SK-N-SH treated with all-trans-retinoic acid at 6 μM for 48 hours (cell line): ENCODE measurements at regions not wholly inside any gene's neighbourhood (a gene's known extent, or its start where the extent isn't known, plus 50 kb on each side); places are given as distances from the start of the nearest gene placed in this dataset.

Experiments used
- ATAC-seq: fragments of 200-7000 bp; cut with Tn5 transposase; 3 replicates; pipeline ENCODE4 v1.9.1; 2020; ENCODE audit warnings: mild to moderate bottlenecking, moderate library complexity
- ARNTL ChIP-seq: fragments of 450-650 bp; formaldehyde crosslinking; IDR thresholded peaks from 2 replicates; pipeline ENCODE4 v1.5.0; 2020; ENCODE audit warnings: low read depth, mild to moderate bottlenecking, moderate library complexity, borderline replicate concordance
- BACH2 ChIP-seq: fragments of 250-450 bp; sonication (Bioruptor Pico); IDR thresholded peaks from 2 replicates; pipeline ENCODE4 v1.9.0; 2021; ENCODE audit warnings: mild to moderate bottlenecking, borderline replicate concordance
- CSDC2 ChIP-seq: fragments of 250-450 bp; sonication (Bioruptor Pico); IDR thresholded peaks from 2 replicates; pipeline ENCODE4 v1.5.0; 2020; ENCODE audit warnings: mild to moderate bottlenecking, moderate library complexity
- ESRRG ChIP-seq: fragments of 250-450 bp; sonication (Bioruptor Pico); IDR thresholded peaks from 2 replicates; pipeline ENCODE4 v1.6.1; 2021; ENCODE audit warnings: mild to moderate bottlenecking
- GLIS3 ChIP-seq: fragments of 250-450 bp; sonication (Bioruptor Pico); IDR thresholded peaks from 2 replicates; pipeline ENCODE4 v1.5.0; 2020; ENCODE audit warnings: mild to moderate bottlenecking, moderate library complexity
- ISL1 ChIP-seq: fragments of 250-450 bp; sonication (Bioruptor Pico); IDR thresholded peaks from 2 replicates; pipeline ENCODE4 v2.1.2; 2022; ENCODE audit warnings: mild to moderate bottlenecking, moderate library complexity
- OSR1 ChIP-seq: fragments of 250-450 bp; sonication (Bioruptor Pico); IDR thresholded peaks from 2 replicates; pipeline ENCODE4 v1.8.0; 2022; ENCODE audit warnings: moderate library complexity, mild to moderate bottlenecking, inconsistent platforms
- PPARA ChIP-seq: fragments of 250-450 bp; sonication (Bioruptor Pico); IDR thresholded peaks from 2 replicates; pipeline ENCODE4 v1.5.0; 2020; ENCODE audit warnings: mild to moderate bottlenecking, borderline replicate concordance
- RARB ChIP-seq: fragments of 250-450 bp; sonication (Bioruptor Pico); IDR thresholded peaks from 2 replicates; pipeline ENCODE4 v1.8.0; 2021; ENCODE audit warnings: mild to moderate bottlenecking, moderate library complexity
- SNAI2 ChIP-seq: fragments of 250-450 bp; sonication (Bioruptor Pico); IDR thresholded peaks from 2 replicates; pipeline ENCODE4 v1.5.0; 2020; ENCODE audit warnings: mild to moderate bottlenecking, moderate library complexity
- TCF4 ChIP-seq: fragments of 250-450 bp; sonication (Bioruptor Pico); IDR thresholded peaks from 2 replicates; pipeline ENCODE4 v1.8.0; 2021; ENCODE audit warnings: mild to moderate bottlenecking, moderate library complexity, borderline replicate concordance
- TOX ChIP-seq: fragments of 250-450 bp; sonication (Bioruptor Pico); IDR thresholded peaks from 2 replicates; pipeline ENCODE4 v1.8.0; 2021; ENCODE audit warnings: mild to moderate bottlenecking, moderate library complexity, borderline replicate concordance
- ZC3H10 ChIP-seq: fragments of 250-450 bp; sonication (Bioruptor Pico); IDR thresholded peaks from 2 replicates; pipeline ENCODE4 v1.5.1; 2021; ENCODE audit warnings: mild to moderate bottlenecking, moderate library complexity
- ZFP30 ChIP-seq: fragments of 450-650 bp; formaldehyde crosslinking; IDR thresholded peaks from 2 replicates; pipeline ENCODE4 v1.5.0; 2022; ENCODE audit warnings: mild to moderate bottlenecking, moderate library complexity
- ZNF565 ChIP-seq: fragments of 450-650 bp; formaldehyde crosslinking; conservative IDR thresholded peaks from 2 replicates; pipeline ENCODE4 v1.5.0; 2020; ENCODE audit warnings: low read depth, mild to moderate bottlenecking, moderate library complexity
- ZNF70 ChIP-seq: fragments of 450-650 bp; formaldehyde crosslinking; IDR thresholded peaks from 2 replicates; pipeline ENCODE4 v1.5.0; 2020; ENCODE audit warnings: mild to moderate bottlenecking, moderate library complexity
- ZNF8 ChIP-seq: fragments of 450-650 bp; formaldehyde crosslinking; IDR thresholded peaks from 2 replicates; pipeline ENCODE4 v1.5.0; 2020; ENCODE audit warnings: mild to moderate bottlenecking, moderate library complexity
- TF ChIP-seq, protein P1 (sequence below): fragments of 250-450 bp; sonication (Bioruptor Pico); IDR thresholded peaks from 2 replicates; pipeline ENCODE4 v1.5.0; 2020; ENCODE audit warnings: mild to moderate bottlenecking, moderate library complexity
- TF ChIP-seq, protein P2 (sequence below): fragments of 250-450 bp; sonication (Bioruptor Pico); IDR thresholded peaks from 2 replicates; pipeline ENCODE4 v1.8.0; 2021; ENCODE audit warnings: low read depth, mild to moderate bottlenecking, moderate library complexity, borderline replicate concordance
- TF ChIP-seq, protein P3 (sequence below): fragments of 250-450 bp; sonication (Bioruptor Pico); IDR thresholded peaks from 2 replicates; pipeline ENCODE4 v1.8.0; 2020; ENCODE audit warnings: mild to moderate bottlenecking, moderate library complexity, borderline replicate concordance
- TF ChIP-seq, protein P4 (sequence below): fragments of 250-450 bp; sonication (Bioruptor Pico); IDR thresholded peaks from 2 replicates; pipeline ENCODE4 v1.5.1; 2021; ENCODE audit warnings: mild to moderate bottlenecking, moderate library complexity
- TF ChIP-seq, protein P5 (sequence below): fragments of 250-450 bp; sonication (Bioruptor Pico); IDR thresholded peaks from 2 replicates; pipeline ENCODE4 v1.5.1; 2020; ENCODE audit warnings: low read depth, mild to moderate bottlenecking, moderate library complexity

DNA sequence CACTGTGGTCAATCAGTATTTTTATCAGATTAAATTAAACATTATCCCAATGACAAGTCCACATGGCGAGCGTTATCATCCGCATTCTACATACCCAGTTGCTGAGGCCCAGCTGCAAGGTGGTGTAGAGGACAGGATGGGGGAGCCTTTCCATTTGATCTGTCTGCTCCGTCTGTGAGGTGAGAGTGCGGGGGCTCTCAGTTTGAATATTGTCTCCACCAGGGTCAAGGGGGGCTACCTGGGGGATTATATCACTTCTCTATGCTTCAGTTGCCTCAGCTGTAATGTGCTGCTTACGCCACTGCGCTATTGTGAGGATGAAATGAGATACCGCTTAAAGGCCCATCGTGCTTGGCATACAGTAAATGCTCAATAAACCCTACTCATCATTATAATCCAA is 1106.0 kb downstream of the BCL11B start:
- no peak for ATAC-seq
- TF ChIP-seq TCF4 (no peak), ZC3H10 (CRISPR knock-in tag) (no peak), CSDC2 (CRISPR knock-in tag) (no peak), RARB (CRISPR knock-in tag) (no peak), BACH2 (CRISPR knock-in tag) (no peak), ZNF565 (no peak)
- TF ChIP-seq, protein P1, sequence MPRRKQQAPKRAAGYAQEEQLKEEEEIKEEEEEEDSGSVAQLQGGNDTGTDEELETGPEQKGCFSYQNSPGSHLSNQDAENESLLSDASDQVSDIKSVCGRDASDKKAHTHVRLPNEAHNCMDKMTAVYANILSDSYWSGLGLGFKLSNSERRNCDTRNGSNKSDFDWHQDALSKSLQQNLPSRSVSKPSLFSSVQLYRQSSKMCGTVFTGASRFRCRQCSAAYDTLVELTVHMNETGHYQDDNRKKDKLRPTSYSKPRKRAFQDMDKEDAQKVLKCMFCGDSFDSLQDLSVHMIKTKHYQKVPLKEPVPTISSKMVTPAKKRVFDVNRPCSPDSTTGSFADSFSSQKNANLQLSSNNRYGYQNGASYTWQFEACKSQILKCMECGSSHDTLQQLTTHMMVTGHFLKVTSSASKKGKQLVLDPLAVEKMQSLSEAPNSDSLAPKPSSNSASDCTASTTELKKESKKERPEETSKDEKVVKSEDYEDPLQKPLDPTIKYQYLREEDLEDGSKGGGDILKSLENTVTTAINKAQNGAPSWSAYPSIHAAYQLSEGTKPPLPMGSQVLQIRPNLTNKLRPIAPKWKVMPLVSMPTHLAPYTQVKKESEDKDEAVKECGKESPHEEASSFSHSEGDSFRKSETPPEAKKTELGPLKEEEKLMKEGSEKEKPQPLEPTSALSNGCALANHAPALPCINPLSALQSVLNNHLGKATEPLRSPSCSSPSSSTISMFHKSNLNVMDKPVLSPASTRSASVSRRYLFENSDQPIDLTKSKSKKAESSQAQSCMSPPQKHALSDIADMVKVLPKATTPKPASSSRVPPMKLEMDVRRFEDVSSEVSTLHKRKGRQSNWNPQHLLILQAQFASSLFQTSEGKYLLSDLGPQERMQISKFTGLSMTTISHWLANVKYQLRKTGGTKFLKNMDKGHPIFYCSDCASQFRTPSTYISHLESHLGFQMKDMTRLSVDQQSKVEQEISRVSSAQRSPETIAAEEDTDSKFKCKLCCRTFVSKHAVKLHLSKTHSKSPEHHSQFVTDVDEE (CRISPR knock-in tag): no peak

DNA sequence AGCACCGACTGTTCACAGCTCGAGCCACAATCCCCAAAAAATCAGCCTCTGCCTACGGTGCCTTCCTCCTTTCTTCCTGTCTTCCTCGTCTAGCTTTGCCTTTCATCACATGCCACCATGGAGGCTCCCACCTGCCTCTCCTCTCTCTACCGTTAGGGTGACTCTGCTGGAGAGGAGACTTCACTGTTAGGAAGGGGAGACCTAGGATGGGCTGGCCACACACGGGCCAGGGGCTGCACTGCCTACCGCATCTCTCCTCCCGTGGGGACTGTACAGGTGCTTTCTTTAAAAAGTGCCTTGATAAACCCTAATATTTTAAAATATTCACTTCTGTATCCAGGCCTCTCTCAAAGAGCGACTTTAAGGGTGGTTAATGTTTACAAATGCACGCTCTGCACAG is 1104.7 kb downstream of the BCL11B start:
- ATAC-seq: no peak
- TF ChIP-seq, protein P2, sequence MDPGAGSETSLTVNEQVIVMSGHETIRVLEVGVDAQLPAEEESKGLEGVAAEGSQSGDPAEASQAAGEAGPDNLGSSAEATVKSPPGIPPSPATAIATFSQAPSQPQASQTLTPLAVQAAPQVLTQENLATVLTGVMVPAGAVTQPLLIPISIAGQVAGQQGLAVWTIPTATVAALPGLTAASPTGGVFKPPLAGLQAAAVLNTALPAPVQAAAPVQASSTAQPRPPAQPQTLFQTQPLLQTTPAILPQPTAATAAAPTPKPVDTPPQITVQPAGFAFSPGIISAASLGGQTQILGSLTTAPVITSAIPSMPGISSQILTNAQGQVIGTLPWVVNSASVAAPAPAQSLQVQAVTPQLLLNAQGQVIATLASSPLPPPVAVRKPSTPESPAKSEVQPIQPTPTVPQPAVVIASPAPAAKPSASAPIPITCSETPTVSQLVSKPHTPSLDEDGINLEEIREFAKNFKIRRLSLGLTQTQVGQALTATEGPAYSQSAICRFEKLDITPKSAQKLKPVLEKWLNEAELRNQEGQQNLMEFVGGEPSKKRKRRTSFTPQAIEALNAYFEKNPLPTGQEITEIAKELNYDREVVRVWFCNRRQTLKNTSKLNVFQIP (CRISPR knock-in tag): no peak
- TF ChIP-seq ARNTL (CRISPR knock-in tag): no peak
- TF ChIP-seq OSR1 (CRISPR knock-in tag): no peak

DNA sequence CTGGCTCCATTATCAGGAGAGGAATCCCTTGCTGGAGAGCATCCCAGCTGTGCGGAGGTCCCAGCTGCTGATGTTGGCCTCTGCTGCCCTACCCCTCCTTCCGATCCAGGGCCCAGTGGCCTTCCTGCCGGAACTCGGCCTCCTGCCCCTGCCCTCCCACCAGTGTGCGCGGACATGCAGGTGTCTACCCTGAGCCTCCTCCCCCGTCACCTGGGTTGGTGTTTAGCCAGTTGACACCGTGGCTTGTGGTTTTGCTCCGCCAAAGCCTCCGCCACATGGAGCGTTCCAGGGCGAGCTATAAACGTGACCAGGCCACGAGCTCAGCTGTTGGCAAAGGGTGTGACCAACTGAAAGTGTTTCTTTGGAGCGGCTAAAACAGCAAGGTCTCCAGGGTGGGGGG is 1104.3 kb downstream of the BCL11B start:
- TF ChIP-seq ISL1 (CRISPR knock-in tag) (no peak), SNAI2 (CRISPR knock-in tag) (no peak), TCF4 (no peak), OSR1 (CRISPR knock-in tag) (no peak), ZNF565 (no peak), ZNF70 (CRISPR knock-in tag) (no peak), ZFP30 (CRISPR knock-in tag) (no peak), ARNTL (CRISPR knock-in tag) (no peak), CSDC2 (CRISPR knock-in tag) (no peak), PPARA (CRISPR knock-in tag) (no peak)
- TF ChIP-seq, protein P3, sequence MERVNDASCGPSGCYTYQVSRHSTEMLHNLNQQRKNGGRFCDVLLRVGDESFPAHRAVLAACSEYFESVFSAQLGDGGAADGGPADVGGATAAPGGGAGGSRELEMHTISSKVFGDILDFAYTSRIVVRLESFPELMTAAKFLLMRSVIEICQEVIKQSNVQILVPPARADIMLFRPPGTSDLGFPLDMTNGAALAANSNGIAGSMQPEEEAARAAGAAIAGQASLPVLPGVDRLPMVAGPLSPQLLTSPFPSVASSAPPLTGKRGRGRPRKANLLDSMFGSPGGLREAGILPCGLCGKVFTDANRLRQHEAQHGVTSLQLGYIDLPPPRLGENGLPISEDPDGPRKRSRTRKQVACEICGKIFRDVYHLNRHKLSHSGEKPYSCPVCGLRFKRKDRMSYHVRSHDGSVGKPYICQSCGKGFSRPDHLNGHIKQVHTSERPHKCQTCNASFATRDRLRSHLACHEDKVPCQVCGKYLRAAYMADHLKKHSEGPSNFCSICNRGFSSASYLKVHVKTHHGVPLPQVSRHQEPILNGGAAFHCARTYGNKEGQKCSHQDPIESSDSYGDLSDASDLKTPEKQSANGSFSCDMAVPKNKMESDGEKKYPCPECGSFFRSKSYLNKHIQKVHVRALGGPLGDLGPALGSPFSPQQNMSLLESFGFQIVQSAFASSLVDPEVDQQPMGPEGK (CRISPR knock-in tag): no peak
- TF ChIP-seq, protein P4, sequence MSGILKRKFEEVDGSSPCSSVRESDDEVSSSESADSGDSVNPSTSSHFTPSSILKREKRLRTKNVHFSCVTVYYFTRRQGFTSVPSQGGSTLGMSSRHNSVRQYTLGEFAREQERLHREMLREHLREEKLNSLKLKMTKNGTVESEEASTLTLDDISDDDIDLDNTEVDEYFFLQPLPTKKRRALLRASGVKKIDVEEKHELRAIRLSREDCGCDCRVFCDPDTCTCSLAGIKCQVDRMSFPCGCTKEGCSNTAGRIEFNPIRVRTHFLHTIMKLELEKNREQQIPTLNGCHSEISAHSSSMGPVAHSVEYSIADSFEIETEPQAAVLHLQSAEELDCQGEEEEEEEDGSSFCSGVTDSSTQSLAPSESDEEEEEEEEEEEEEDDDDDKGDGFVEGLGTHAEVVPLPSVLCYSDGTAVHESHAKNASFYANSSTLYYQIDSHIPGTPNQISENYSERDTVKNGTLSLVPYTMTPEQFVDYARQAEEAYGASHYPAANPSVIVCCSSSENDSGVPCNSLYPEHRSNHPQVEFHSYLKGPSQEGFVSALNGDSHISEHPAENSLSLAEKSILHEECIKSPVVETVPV (CRISPR knock-in tag): no peak
- TF ChIP-seq, protein P5, sequence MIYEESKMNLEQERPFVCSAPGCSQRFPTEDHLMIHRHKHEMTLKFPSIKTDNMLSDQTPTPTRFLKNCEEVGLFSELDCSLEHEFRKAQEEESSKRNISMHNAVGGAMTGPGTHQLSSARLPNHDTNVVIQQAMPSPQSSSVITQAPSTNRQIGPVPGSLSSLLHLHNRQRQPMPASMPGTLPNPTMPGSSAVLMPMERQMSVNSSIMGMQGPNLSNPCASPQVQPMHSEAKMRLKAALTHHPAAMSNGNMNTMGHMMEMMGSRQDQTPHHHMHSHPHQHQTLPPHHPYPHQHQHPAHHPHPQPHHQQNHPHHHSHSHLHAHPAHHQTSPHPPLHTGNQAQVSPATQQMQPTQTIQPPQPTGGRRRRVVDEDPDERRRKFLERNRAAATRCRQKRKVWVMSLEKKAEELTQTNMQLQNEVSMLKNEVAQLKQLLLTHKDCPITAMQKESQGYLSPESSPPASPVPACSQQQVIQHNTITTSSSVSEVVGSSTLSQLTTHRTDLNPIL: no peak
- no peak for ATAC-seq

DNA sequence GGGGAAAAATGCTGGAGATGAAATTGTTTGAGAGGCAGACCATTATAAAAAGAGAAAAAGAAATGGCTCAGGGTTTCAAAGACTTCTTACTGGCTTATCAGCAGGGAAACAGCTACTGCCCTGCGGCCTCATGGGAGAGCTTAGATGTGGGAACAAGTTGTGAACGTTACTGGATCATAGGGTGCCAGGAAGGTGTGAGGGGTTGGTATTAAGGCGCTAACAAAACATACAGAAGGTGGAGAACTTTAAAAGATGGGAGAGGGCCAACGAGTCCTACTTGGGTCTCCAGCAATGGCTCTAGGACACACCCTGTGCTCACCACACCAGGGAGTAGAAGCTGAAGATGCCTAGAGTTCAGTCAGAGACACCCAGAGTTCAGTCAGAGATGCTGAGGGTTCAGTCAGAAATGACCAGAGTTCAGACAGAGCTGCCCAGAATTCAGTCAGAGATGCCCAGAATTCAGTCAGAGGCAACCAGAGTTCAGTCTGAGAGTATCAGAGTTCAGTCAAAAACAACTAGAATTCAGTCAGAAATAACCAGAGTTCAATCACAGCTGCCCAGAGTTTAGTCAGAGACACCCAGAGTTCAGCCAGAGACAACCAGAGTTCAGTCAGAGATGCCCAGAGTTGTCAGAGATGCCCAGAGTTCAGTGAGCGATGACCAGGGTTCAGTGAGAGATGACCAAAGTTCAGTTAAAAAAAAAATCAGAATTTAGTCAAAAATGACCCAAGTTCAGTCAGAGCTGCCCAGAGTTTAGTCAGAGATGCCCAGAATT is 1103.6 kb downstream of the BCL11B start:
- ATAC-seq: no peak
- TF ChIP-seq BACH2 (CRISPR knock-in tag) (no peak), ZNF70 (CRISPR knock-in tag) (no peak), ZC3H10 (CRISPR knock-in tag) (no peak), ARNTL (CRISPR knock-in tag) (no peak), OSR1 (CRISPR knock-in tag) (no peak), TCF4 (no peak), PPARA (CRISPR knock-in tag) (no peak), ISL1 (CRISPR knock-in tag) (no peak), RARB (CRISPR knock-in tag) (no peak), ESRRG (no peak), GLIS3 (CRISPR knock-in tag) (no peak), ZNF8 (no peak), TOX (CRISPR knock-in tag) (no peak), ZFP30 (CRISPR knock-in tag) (no peak), ZNF565 (no peak), SNAI2 (CRISPR knock-in tag) (no peak)
- TF ChIP-seq, protein P5: no peak
- TF ChIP-seq, protein P3 (CRISPR knock-in tag): no peak
